ENCODE measurements at regions not wholly inside any gene's neighbourhood (a gene's known extent, or its start where the extent isn't known, plus 50 kb on each side); places are given as distances from the start of the nearest gene placed in this dataset.

DNA sequence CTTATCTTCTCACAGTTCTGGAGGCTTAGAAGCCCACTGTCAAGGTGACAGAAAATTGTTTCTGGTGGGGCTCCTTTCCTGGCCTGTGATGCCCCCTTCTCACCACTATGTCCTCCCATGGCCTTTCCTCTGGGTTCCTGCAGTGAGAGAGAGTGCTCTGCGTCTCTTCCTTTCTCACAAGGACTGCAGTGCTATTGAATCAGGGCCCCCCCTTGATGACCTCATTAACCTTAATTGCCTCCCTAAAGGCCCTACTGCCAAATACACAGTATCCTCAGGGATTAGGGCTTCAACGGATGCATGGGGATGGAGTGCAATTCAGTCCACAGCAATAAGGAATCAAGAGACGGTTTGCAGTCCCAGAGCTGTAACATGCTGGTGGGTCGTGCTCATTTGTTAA, 82.0 kb upstream of the GRB10 start:
- H3K23ac ChIP-seq (ENCODE audit: low read length), result no peak overlapping the region
- H2BK5ac ChIP-seq (ENCODE audit: low read length), result no peak overlapping the region
- no peak overlapping the region for H3K9ac ChIP-seq (ENCODE audit: low read length)
- H4K8ac ChIP-seq (ENCODE audit: low read depth, low read length), result no peak overlapping the region
- no peak overlapping the region for H2BK15ac ChIP-seq (replicated peaks; ENCODE audit: low read depth)
- H3K4ac ChIP-seq (ENCODE audit: low read depth, low read length), result no peak overlapping the region
- no peaks in the 10 kb centered on the region for H3K27me3 ChIP-seq (ENCODE audit: insufficient read depth, low read length, poor library complexity)
- H3K79me2 ChIP-seq (ENCODE audit: control insufficient read depth, insufficient read depth, low read length), result no peaks in the 10 kb centered on the region
- no peak overlapping the region for H2BK120ac ChIP-seq (ENCODE audit: low read depth, low read length)
- no peak overlapping the region for H3K27ac ChIP-seq (ENCODE audit: low read depth, low read length)
- DNase-seq, result peak; percentile 20
- no peaks in the 10 kb centered on the region for H3K79me1 ChIP-seq (ENCODE audit: low read length)
- H3K4me1 ChIP-seq (ENCODE audit: control insufficient read depth, low read depth, low read length), result no peaks in the 10 kb centered on the region
- no peak overlapping the region for H2AK5ac ChIP-seq (ENCODE audit: low read length)
- no peak overlapping the region for H3K4me3 ChIP-seq (ENCODE audit: low read length)
- no peak overlapping the region for H3K4me2 ChIP-seq (ENCODE audit: low read length)
- H3K18ac ChIP-seq (ENCODE audit: low read length), result no peak overlapping the region
- no peak overlapping the region for H3K56ac ChIP-seq (ENCODE audit: low read length)
- no CpG with 5 or more reads among the region's 4 CpGs for WGBS (ENCODE audit: extremely low coverage, insufficient coverage, low lambda C conversion rate)
- H3K36me3 ChIP-seq (ENCODE audit: control insufficient read depth, insufficient read depth, low read length), result no peaks in the 10 kb centered on the region
- H4K5ac ChIP-seq (ENCODE audit: low read length), result no peak overlapping the region

DNA sequence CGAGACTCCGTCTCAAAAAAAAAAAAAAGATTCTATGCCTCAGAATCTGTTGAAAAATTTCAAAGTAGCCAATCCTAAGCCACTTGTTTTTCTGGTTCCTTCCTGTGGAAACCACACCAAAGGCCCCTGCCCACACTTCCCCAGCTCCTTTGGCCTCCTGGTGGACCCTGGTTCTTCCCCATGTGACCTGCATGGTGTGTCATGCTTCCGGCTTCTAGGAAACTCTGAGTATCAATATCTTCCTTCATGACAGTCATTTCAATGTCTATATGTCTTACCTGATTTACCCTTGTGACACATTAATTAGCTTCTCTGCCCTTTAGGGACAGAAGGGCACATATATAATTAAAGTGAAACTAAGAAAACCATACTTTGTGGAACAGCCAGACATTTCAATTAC, 80.4 kb upstream of the GRB10 start:
- H2AK5ac ChIP-seq (ENCODE audit: low read length), result no peak overlapping the region
- no peak overlapping the region for H2BK15ac ChIP-seq (replicated peaks; ENCODE audit: low read depth)
- H2BK5ac ChIP-seq (ENCODE audit: low read length), result no peak overlapping the region
- H3K4me3 ChIP-seq (ENCODE audit: low read length), result no peak overlapping the region
- no peaks in the 10 kb centered on the region for H3K79me2 ChIP-seq (ENCODE audit: control insufficient read depth, insufficient read depth, low read length)
- no peaks in the 10 kb centered on the region for H3K36me3 ChIP-seq (ENCODE audit: control insufficient read depth, insufficient read depth, low read length)
- H3K4me2 ChIP-seq (ENCODE audit: low read length), result no peak overlapping the region
- no peak for DNase-seq
- H3K56ac ChIP-seq (ENCODE audit: low read length), result no peak overlapping the region
- no peaks in the 10 kb centered on the region for H3K27me3 ChIP-seq (ENCODE audit: insufficient read depth, low read length, poor library complexity)
- no peak overlapping the region for H4K8ac ChIP-seq (ENCODE audit: low read depth, low read length)
- no peak overlapping the region for H3K23ac ChIP-seq (ENCODE audit: low read length)
- H3K9ac ChIP-seq (ENCODE audit: low read length), result no peak overlapping the region
- no peak overlapping the region for H2BK120ac ChIP-seq (ENCODE audit: low read depth, low read length)
- no peaks in the 10 kb centered on the region for H3K79me1 ChIP-seq (ENCODE audit: low read length)
- H4K5ac ChIP-seq (ENCODE audit: low read length), result no peak overlapping the region
- H3K27ac ChIP-seq (ENCODE audit: low read depth, low read length), result no peak overlapping the region
- no peak overlapping the region for H3K18ac ChIP-seq (ENCODE audit: low read length)
- no CpG with 5 or more reads among the region's 3 CpGs for WGBS (ENCODE audit: extremely low coverage, insufficient coverage, low lambda C conversion rate)
- H3K4ac ChIP-seq (ENCODE audit: low read depth, low read length), result no peak overlapping the region
- no peaks in the 10 kb centered on the region for H3K4me1 ChIP-seq (ENCODE audit: control insufficient read depth, low read depth, low read length)

DNA sequence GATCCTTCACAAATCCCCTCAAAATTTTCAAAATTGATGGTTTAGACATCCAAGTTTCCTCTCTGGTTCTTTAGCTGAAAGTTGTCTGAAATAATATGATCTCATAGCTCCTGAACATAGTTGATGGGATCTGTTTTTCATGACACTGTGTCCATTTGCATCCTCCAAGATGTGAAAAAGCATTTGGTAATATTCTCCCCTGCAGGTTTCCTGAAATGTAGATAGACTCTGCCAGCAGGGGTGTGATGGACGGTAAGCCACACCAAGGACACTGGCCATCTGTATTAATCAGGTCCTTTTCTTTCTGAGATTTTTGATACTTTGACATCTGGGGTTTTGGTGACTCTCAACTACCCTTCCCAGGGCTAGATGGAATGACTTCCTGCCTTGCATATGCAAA, 79.6 kb upstream of the GRB10 start:
- H3K4ac ChIP-seq (ENCODE audit: low read depth, low read length), result no peak overlapping the region
- no peaks in the 10 kb centered on the region for H3K36me3 ChIP-seq (ENCODE audit: control insufficient read depth, insufficient read depth, low read length)
- no peak overlapping the region for H2BK15ac ChIP-seq (replicated peaks; ENCODE audit: low read depth)
- H3K79me2 ChIP-seq (ENCODE audit: control insufficient read depth, insufficient read depth, low read length), result no peaks in the 10 kb centered on the region
- H3K56ac ChIP-seq (ENCODE audit: low read length), result no peak overlapping the region
- H3K23ac ChIP-seq (ENCODE audit: low read length), result no peak overlapping the region
- H2BK120ac ChIP-seq (ENCODE audit: low read depth, low read length), result no peak overlapping the region
- H3K27ac ChIP-seq (ENCODE audit: low read depth, low read length), result no peak overlapping the region
- no peak overlapping the region for H4K5ac ChIP-seq (ENCODE audit: low read length)
- no CpG with 5 or more reads among the region's 1 CpG for WGBS (ENCODE audit: extremely low coverage, insufficient coverage, low lambda C conversion rate)
- no peaks in the 10 kb centered on the region for H3K27me3 ChIP-seq (ENCODE audit: insufficient read depth, low read length, poor library complexity)
- H3K9ac ChIP-seq (ENCODE audit: low read length), result no peak overlapping the region
- H3K79me1 ChIP-seq (ENCODE audit: low read length), result no peaks in the 10 kb centered on the region
- no peaks in the 10 kb centered on the region for H3K4me1 ChIP-seq (ENCODE audit: control insufficient read depth, low read depth, low read length)
- H3K18ac ChIP-seq (ENCODE audit: low read length), result no peak overlapping the region
- no peak overlapping the region for H2AK5ac ChIP-seq (ENCODE audit: low read length)
- DNase-seq, result no peak
- no peak overlapping the region for H2BK5ac ChIP-seq (ENCODE audit: low read length)
- H4K8ac ChIP-seq (ENCODE audit: low read depth, low read length), result no peak overlapping the region
- no peak overlapping the region for H3K4me2 ChIP-seq (ENCODE audit: low read length)
- no peak overlapping the region for H3K4me3 ChIP-seq (ENCODE audit: low read length)

DNA sequence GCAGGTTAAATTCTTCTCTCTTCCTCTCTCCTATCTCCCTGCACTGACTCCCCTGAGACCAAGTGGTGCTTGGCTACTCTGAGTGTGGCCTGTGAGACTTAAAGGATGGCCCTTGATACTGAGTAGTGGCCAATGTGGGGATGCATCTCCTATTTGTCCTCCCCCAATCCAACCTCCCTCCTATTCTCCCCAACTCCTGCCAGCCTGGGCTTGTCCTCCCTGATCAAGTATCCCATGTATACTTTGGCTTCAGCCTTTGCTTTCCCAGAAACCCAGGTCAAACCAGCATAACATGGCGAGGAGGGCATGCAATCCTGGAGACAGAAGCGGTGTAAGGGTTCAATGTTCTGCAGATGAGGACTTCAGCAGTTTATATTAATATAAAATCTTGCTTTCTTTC, 77.9 kb upstream of the GRB10 start:
- Histone ChIP-seq H3K36me3 (ENCODE audit: control insufficient read depth, insufficient read depth, low read length) (no peaks in the 10 kb centered on the region), H2BK5ac (ENCODE audit: low read length) (no peak overlapping the region), H3K79me2 (ENCODE audit: control insufficient read depth, insufficient read depth, low read length) (no peaks in the 10 kb centered on the region), H3K23ac (ENCODE audit: low read length) (no peak overlapping the region), H2BK15ac (replicated peaks; ENCODE audit: low read depth) (no peak overlapping the region), H3K4ac (ENCODE audit: low read depth, low read length) (no peak overlapping the region), H3K56ac (ENCODE audit: low read length) (no peak overlapping the region), H4K5ac (ENCODE audit: low read length) (no peak overlapping the region), H3K27me3 (ENCODE audit: insufficient read depth, low read length, poor library complexity) (no peaks in the 10 kb centered on the region), H2BK120ac (ENCODE audit: low read depth, low read length) (no peak overlapping the region), H3K4me2 (ENCODE audit: low read length) (no peak overlapping the region), H3K27ac (ENCODE audit: low read depth, low read length) (no peak overlapping the region), H3K9ac (ENCODE audit: low read length) (no peak overlapping the region), H4K8ac (ENCODE audit: low read depth, low read length) (no peak overlapping the region), H3K18ac (ENCODE audit: low read length) (no peak overlapping the region), H3K4me3 (ENCODE audit: low read length) (no peak overlapping the region), H3K4me1 (ENCODE audit: control insufficient read depth, low read depth, low read length) (no peaks in the 10 kb centered on the region), H3K79me1 (ENCODE audit: low read length) (no peaks in the 10 kb centered on the region), H2AK5ac (ENCODE audit: low read length) (no peak overlapping the region)
- no peak for DNase-seq
- WGBS (ENCODE audit: extremely low coverage, insufficient coverage, low lambda C conversion rate), result no CpG with 5 or more reads among the region's 2 CpGs

DNA sequence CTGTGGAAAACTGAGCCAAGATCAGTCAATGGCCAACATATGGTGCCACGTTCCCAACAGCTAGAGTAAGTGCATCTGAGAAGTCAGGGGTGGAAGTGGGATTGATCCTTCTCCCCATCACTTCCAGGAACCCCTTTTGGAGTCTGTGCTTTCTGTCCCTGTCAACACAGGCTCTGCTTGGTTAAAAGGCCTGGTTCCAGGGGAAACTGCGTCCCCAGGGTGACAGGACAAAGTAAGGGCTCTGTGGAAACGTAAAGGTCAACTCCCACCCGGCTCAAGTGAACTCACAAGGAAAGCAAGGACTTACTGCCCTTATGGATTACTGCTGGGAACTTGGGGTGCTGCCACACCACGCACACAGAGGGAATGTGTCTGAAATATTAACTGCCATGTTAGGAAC, 77.5 kb upstream of the GRB10 start:
- no peak overlapping the region for H3K56ac ChIP-seq (ENCODE audit: low read length)
- no peak overlapping the region for H3K4me3 ChIP-seq (ENCODE audit: low read length)
- H3K4me2 ChIP-seq (ENCODE audit: low read length), result no peak overlapping the region
- H4K8ac ChIP-seq (ENCODE audit: low read depth, low read length), result no peak overlapping the region
- H3K23ac ChIP-seq (ENCODE audit: low read length), result no peak overlapping the region
- no peak overlapping the region for H3K27ac ChIP-seq (ENCODE audit: low read depth, low read length)
- H2BK120ac ChIP-seq (ENCODE audit: low read depth, low read length), result no peak overlapping the region
- no peak overlapping the region for H3K9ac ChIP-seq (ENCODE audit: low read length)
- no peak overlapping the region for H3K4ac ChIP-seq (ENCODE audit: low read depth, low read length)
- WGBS (ENCODE audit: extremely low coverage, insufficient coverage, low lambda C conversion rate), result no CpG with 5 or more reads among the region's 5 CpGs
- H3K18ac ChIP-seq (ENCODE audit: low read length), result no peak overlapping the region
- DNase-seq, result no peak
- no peaks in the 10 kb centered on the region for H3K79me1 ChIP-seq (ENCODE audit: low read length)
- no peaks in the 10 kb centered on the region for H3K79me2 ChIP-seq (ENCODE audit: control insufficient read depth, insufficient read depth, low read length)
- no peak overlapping the region for H2AK5ac ChIP-seq (ENCODE audit: low read length)
- H2BK5ac ChIP-seq (ENCODE audit: low read length), result no peak overlapping the region
- H3K36me3 ChIP-seq (ENCODE audit: control insufficient read depth, insufficient read depth, low read length), result no peaks in the 10 kb centered on the region
- no peak overlapping the region for H4K5ac ChIP-seq (ENCODE audit: low read length)
- no peaks in the 10 kb centered on the region for H3K27me3 ChIP-seq (ENCODE audit: insufficient read depth, low read length, poor library complexity)
- H2BK15ac ChIP-seq (replicated peaks; ENCODE audit: low read depth), result no peak overlapping the region
- no peaks in the 10 kb centered on the region for H3K4me1 ChIP-seq (ENCODE audit: control insufficient read depth, low read depth, low read length)

DNA sequence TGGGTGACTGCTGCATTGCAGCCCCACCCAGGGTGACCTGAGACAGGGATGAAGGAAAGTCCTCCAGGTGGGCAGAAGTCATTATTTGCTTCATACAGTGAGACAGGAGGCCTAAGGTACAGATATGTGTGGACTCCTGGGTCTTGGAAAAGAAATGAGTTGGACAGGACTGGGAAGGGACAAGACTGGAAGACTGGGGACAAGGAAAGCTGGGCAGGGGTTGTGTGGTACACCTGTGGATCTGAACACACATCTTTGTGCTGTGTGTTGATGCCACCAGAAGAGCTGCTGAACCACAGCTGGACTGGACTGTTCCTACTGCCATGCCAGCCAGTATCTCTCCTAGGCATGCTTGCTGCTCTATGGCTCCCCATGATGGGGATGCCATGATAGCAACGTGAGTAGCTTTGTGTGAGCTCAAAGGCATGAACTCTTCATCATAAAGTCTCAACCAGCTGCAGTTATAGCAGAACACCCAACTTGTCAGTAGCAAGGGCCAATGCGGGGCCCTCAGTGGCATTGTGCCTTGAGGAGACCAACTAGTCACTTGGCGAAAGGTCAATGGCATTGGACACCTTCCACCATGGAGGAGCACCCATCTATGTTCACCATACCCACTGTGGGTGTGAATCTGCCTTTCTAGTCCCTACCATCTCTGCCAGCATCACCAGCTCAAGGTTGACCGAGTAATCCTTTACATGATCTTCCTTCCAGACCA, 76.0 kb upstream of the GRB10 start:
- H3K79me1 ChIP-seq (ENCODE audit: low read length), result no peaks in the 10 kb centered on the region
- no peak overlapping the region for H3K27ac ChIP-seq (ENCODE audit: low read depth, low read length)
- no peaks in the 10 kb centered on the region for H3K27me3 ChIP-seq (ENCODE audit: insufficient read depth, low read length, poor library complexity)
- H3K9ac ChIP-seq (ENCODE audit: low read length), result no peak overlapping the region
- no peak overlapping the region for H4K8ac ChIP-seq (ENCODE audit: low read depth, low read length)
- H3K4me2 ChIP-seq (ENCODE audit: low read length), result no peak overlapping the region
- no peaks in the 10 kb centered on the region for H3K36me3 ChIP-seq (ENCODE audit: control insufficient read depth, insufficient read depth, low read length)
- H3K4me3 ChIP-seq (ENCODE audit: low read length), result no peak overlapping the region
- H3K4ac ChIP-seq (ENCODE audit: low read depth, low read length), result no peak overlapping the region
- no CpG with 5 or more reads among the region's 4 CpGs for WGBS (ENCODE audit: extremely low coverage, insufficient coverage, low lambda C conversion rate)
- H2BK15ac ChIP-seq (replicated peaks; ENCODE audit: low read depth), result no peak overlapping the region
- no peak overlapping the region for H2BK5ac ChIP-seq (ENCODE audit: low read length)
- H4K5ac ChIP-seq (ENCODE audit: low read length), result no peak overlapping the region
- H3K23ac ChIP-seq (ENCODE audit: low read length), result no peak overlapping the region
- no peak overlapping the region for H3K56ac ChIP-seq (ENCODE audit: low read length)
- no peaks in the 10 kb centered on the region for H3K79me2 ChIP-seq (ENCODE audit: control insufficient read depth, insufficient read depth, low read length)
- H3K18ac ChIP-seq (ENCODE audit: low read length), result no peak overlapping the region
- no peak for DNase-seq
- no peaks in the 10 kb centered on the region for H3K4me1 ChIP-seq (ENCODE audit: control insufficient read depth, low read depth, low read length)
- H2BK120ac ChIP-seq (ENCODE audit: low read depth, low read length), result no peak overlapping the region
- no peak overlapping the region for H2AK5ac ChIP-seq (ENCODE audit: low read length)
